ENCODE measurements at regions not wholly inside any gene's neighbourhood (a gene's known extent, or its start where the extent isn't known, plus 50 kb on each side); places are given as distances from the start of the nearest gene placed in this dataset.
"Not testable (repeated sequence)": the region's sequence is repeated elsewhere in the genome, so short reads cannot be mapped to it uniquely, and the experiment has no call there.

- no peak for DNase-seq (ENCODE audit: low spot score)
- WGBS (ENCODE audit: low lambda C conversion rate, missing lambda C conversion rate): 70% methylated on average over 8 of the region's 9 CpGs
These were observed 273.0 kb upstream of the SFSWAP start for GRCh38 chr12:131437706-131438492.

GRCh38 chr12:131438493-131438835, 272.4 kb upstream of the SFSWAP start:
- not testable (repeated sequence) for DNase-seq (ENCODE audit: low spot score)

More at GRCh38 chr12:131437706-131438492, 273.0 kb upstream of the SFSWAP start:
- no peak overlapping the region for H3K27ac ChIP-seq
- H2AFZ ChIP-seq: no peak overlapping the region
- no peaks in the 10 kb centered on the region for H3K79me2 ChIP-seq
- H3K27me3 ChIP-seq: peaks cover 11% of the 10 kb centered on the region
- H3K4me1 ChIP-seq (ENCODE audit: insufficient read depth): no peaks in the 10 kb centered on the region
- H3K36me3 ChIP-seq (replicated peaks; ENCODE audit: insufficient read depth, low read depth): no peaks in the 10 kb centered on the region
- no peak overlapping the region for H3K4me3 ChIP-seq
- H3K4me2 ChIP-seq: no peak overlapping the region
- no peaks in the 10 kb centered on the region for H3K9me3 ChIP-seq (ENCODE audit: low read depth)
- H4K20me1 ChIP-seq (ENCODE audit: insufficient read depth, poor library complexity, severe bottlenecking): no peaks in the 10 kb centered on the region
- no peaks in the 10 kb centered on the region for H3K9me2 ChIP-seq (replicated peaks; ENCODE audit: insufficient read depth)
- TF ChIP-seq CTCF (IDR thresholded peaks at IDR 0.05; ENCODE audit: poor library complexity): no peak
- TF ChIP-seq EZH2phosphoT487 (IDR thresholded peaks at IDR 0.05; ENCODE audit: low read depth, severe bottlenecking, unreplicated experiment): no peak
- no peak for TF ChIP-seq EZH2 (IDR thresholded peaks at IDR 0.05; ENCODE audit: borderline replicate concordance)

GRCh38 chr12:131438881-131439280, 272.0 kb upstream of the SFSWAP start:
- Histone ChIP-seq H3K27me3 (peaks cover 11% of the 10 kb centered on the region), H3K9me3 (ENCODE audit: low read depth) (no peaks in the 10 kb centered on the region), H3K36me3 (replicated peaks; ENCODE audit: insufficient read depth, low read depth) (no peaks in the 10 kb centered on the region), H3K4me2 (no peak overlapping the region), H3K4me3 (no peak overlapping the region), H4K20me1 (ENCODE audit: insufficient read depth, poor library complexity, severe bottlenecking) (no peaks in the 10 kb centered on the region), H3K27ac (no peak overlapping the region), H3K79me2 (no peaks in the 10 kb centered on the region), H3K9me2 (replicated peaks; ENCODE audit: insufficient read depth) (no peaks in the 10 kb centered on the region), H3K4me1 (ENCODE audit: insufficient read depth) (no peaks in the 10 kb centered on the region), H2AFZ (no peak overlapping the region)
- DNase-seq (ENCODE audit: low spot score): no peak
- TF ChIP-seq EZH2 (IDR thresholded peaks at IDR 0.05; ENCODE audit: borderline replicate concordance) (no peak), EZH2phosphoT487 (IDR thresholded peaks at IDR 0.05; ENCODE audit: low read depth, severe bottlenecking, unreplicated experiment) (no peak), CTCF (IDR thresholded peaks at IDR 0.05; ENCODE audit: poor library complexity) (no peak)
- WGBS (ENCODE audit: low lambda C conversion rate, missing lambda C conversion rate): 52% methylated on average over 10 of the region's 14 CpGs

More at GRCh38 chr12:131438493-131438835, 272.4 kb upstream of the SFSWAP start:
- 58% methylated on average over 3 of the region's 3 CpGs for WGBS (ENCODE audit: low lambda C conversion rate, missing lambda C conversion rate)
- not testable (repeated sequence) for H3K79me2 ChIP-seq; H3K36me3 ChIP-seq (replicated peaks; ENCODE audit: insufficient read depth, low read depth); H3K27ac ChIP-seq; H4K20me1 ChIP-seq (ENCODE audit: insufficient read depth, poor library complexity, severe bottlenecking); H3K9me2 ChIP-seq (replicated peaks; ENCODE audit: insufficient read depth); H3K4me2 ChIP-seq; H2AFZ ChIP-seq; H3K9me3 ChIP-seq (ENCODE audit: low read depth); H3K4me3 ChIP-seq; H3K4me1 ChIP-seq (ENCODE audit: insufficient read depth)
- peaks cover 11% of the 10 kb centered on the region for H3K27me3 ChIP-seq

- not testable (repeated sequence) for H4K20me1 ChIP-seq (ENCODE audit: insufficient read depth, poor library complexity, severe bottlenecking); H3K27ac ChIP-seq; H3K9me2 ChIP-seq (replicated peaks; ENCODE audit: insufficient read depth); H3K4me2 ChIP-seq; H3K79me2 ChIP-seq; H3K9me3 ChIP-seq (ENCODE audit: low read depth); DNase-seq (ENCODE audit: low spot score); H3K4me1 ChIP-seq (ENCODE audit: insufficient read depth); H2AFZ ChIP-seq; H3K4me3 ChIP-seq; H3K36me3 ChIP-seq (replicated peaks; ENCODE audit: insufficient read depth, low read depth); H3K27me3 ChIP-seq
- WGBS (ENCODE audit: low lambda C conversion rate, missing lambda C conversion rate): no CpG with 5 or more reads among the region's 8 CpGs
These were observed 271.1 kb upstream of the SFSWAP start for GRCh38 chr12:131439752-131440151.

- H3K4me1 ChIP-seq (ENCODE audit: insufficient read depth); H3K9me3 ChIP-seq (ENCODE audit: low read depth); H3K9me2 ChIP-seq (replicated peaks; ENCODE audit: insufficient read depth); H2AFZ ChIP-seq; H3K4me3 ChIP-seq; H3K4me2 ChIP-seq; H3K27ac ChIP-seq; H3K36me3 ChIP-seq (replicated peaks; ENCODE audit: insufficient read depth, low read depth); H3K27me3 ChIP-seq; H4K20me1 ChIP-seq (ENCODE audit: insufficient read depth, poor library complexity, severe bottlenecking); DNase-seq (ENCODE audit: low spot score); H3K79me2 ChIP-seq: not testable (repeated sequence)
- 79% methylated on average over 6 of the region's 21 CpGs for WGBS (ENCODE audit: low lambda C conversion rate, missing lambda C conversion rate)
These were observed 270.5 kb upstream of the SFSWAP start for GRCh38 chr12:131440209-131441059.
